GM12878 (cell line): ENCODE measurements at regions not wholly inside any gene's neighbourhood (a gene's known extent, or its start where the extent isn't known, plus 50 kb on each side); places are given as distances from the start of the nearest gene placed in this dataset.

Experiments
- ATAC-seq: fragments of 200-7000 bp; cut with Tn5 transposase; 3 replicates; pipeline ENCODE4 v1.9.1; 2020; ENCODE audit warnings: mild to moderate bottlenecking, moderate library complexity
- BruUV-seq: library from RNA; stranded (reverse); fragments of 400-500 nt; replicated peaks from 2 replicates; lab custom pipeline; 2021; lab: Mats Ljungman, UMichigan
- CTCF ChIA-PET: fragments of 300-600 bp; sonication (Branson Sonifier 250); formaldehyde crosslinking; extraction: SDS; loops from one replicate; lab custom pipeline; 2021; ENCODE audit warnings: inconsistent platforms; lab: Yijun Ruan, JAX
- POLR2A ChIA-PET: fragments of 350-600 bp; formaldehyde crosslinking; extraction: SDS; loops from one replicate; lab custom pipeline; 2021; ENCODE audit warnings: inconsistent platforms; lab: Charles Lee
- RAD21 ChIA-PET: fragments of 300-600 bp; sonication (Branson Sonifier 250); formaldehyde crosslinking; loops from one replicate; lab custom pipeline; 2023; ENCODE audit warnings: antibody characterized with exemption; ENCODE audit not compliant: unreplicated experiment; lab: Charles Lee
- SMC1A ChIA-PET: fragments of 300-600 bp; sonication (Branson Sonifier 250); formaldehyde crosslinking; loops from one replicate; lab custom pipeline; 2023; ENCODE audit not compliant: unreplicated experiment, uncharacterized antibody; lab: Charles Lee
- DNase-seq: peaks from one replicate; pipeline ENCODE4 v3.0.0-alpha.2; 2011; ENCODE audit warnings: low read depth, low spot score
- FAIRE-seq: peaks from 3 replicates; lab custom pipeline; 2011; peaks lifted over from hg19 to GRCh38; lab: Jason Lieb, UNC
- H2AFZ ChIP-seq: 2 replicates; pipeline ENCODE4 v1.6.0; 2011; ENCODE audit warnings: low read depth, low read length, control low read depth; ENCODE audit not compliant: control insufficient read depth
- H3K27ac ChIP-seq: 2 replicates; pipeline ENCODE4 v1.5.1; 2011; ENCODE audit warnings: control low read depth; ENCODE audit not compliant: control insufficient read depth, insufficient read depth
- H3K27me3 ChIP-seq, 2 experiments: replicated peaks in 1 of 2; 2 replicates each; pipeline versions ENCODE4 v1.6.0 to v1.6.1; 2011; ENCODE audit warnings: low read length in 1 of 2; ENCODE audit not compliant: control insufficient read depth in 2 of 2, insufficient read depth in 2 of 2
- H3K36me3 ChIP-seq, 2 experiments: 2 replicates each; pipeline ENCODE4 v1.5.1; 2011; ENCODE audit warnings: low read length in 1 of 2; ENCODE audit not compliant: control insufficient read depth in 2 of 2, insufficient read depth in 2 of 2
- H3K4me1 ChIP-seq: 2 replicates; pipeline ENCODE4 v1.6.1; 2011; ENCODE audit warnings: mild to moderate bottlenecking, low read length, moderate library complexity, mixed read lengths; ENCODE audit not compliant: control insufficient read depth, insufficient read depth
- H3K4me2 ChIP-seq: 2 replicates; pipeline ENCODE4 v1.6.0; 2011; ENCODE audit warnings: control low read depth; ENCODE audit not compliant: control insufficient read depth, insufficient read depth
- H3K4me3 ChIP-seq: fragments of 200-600 bp; sonication (generic); 2 replicates; pipeline ENCODE4 v1.5.1; 2016
- H3K79me2 ChIP-seq: 2 replicates; pipeline ENCODE4 v1.6.0; 2011; ENCODE audit warnings: low read length; ENCODE audit not compliant: control insufficient read depth, insufficient read depth
- H3K9ac ChIP-seq: 2 replicates; pipeline ENCODE4 v1.8.0; 2011; ENCODE audit warnings: low read length, control low read depth, mixed read lengths; ENCODE audit not compliant: control insufficient read depth, insufficient read depth
- H3K9me3 ChIP-seq: replicated peaks from 3 replicates; pipeline ENCODE4 v1.5.1; 2011; ENCODE audit warnings: mild to moderate bottlenecking, low read length; ENCODE audit not compliant: control insufficient read depth, insufficient read depth
- H4K20me1 ChIP-seq: 2 replicates; pipeline ENCODE4 v1.6.0; 2011; ENCODE audit not compliant: control insufficient read depth, insufficient read depth
- HDAC2 ChIP-seq: fragments of 200-600 bp; sonication (generic); IDR thresholded peaks from 2 replicates; pipeline ENCODE4 v1.6.1; 2017
- HDAC6 ChIP-seq: fragments of 200-600 bp; sonication (generic); IDR thresholded peaks from one replicate; pipeline ENCODE4 v1.8.0; 2017; ENCODE audit warnings: antibody characterized with exemption; ENCODE audit not compliant: unreplicated experiment
- NFIC ChIP-seq: IDR thresholded peaks from 2 replicates; pipeline ENCODE4 v1.6.1; 2012; ENCODE audit warnings: low read depth, mild to moderate bottlenecking, inconsistent platforms, low read length, moderate library complexity
- NR2F1 ChIP-seq: fragments of 450-650 bp; conservative IDR thresholded peaks from 2 replicates; pipeline ENCODE4 v1.6.1; 2017; ENCODE audit warnings: mild to moderate bottlenecking
- TCF3 ChIP-seq: IDR thresholded peaks from 2 replicates; pipeline ENCODE4 v1.6.1; 2012; ENCODE audit warnings: low read depth, mild to moderate bottlenecking, low read length, borderline replicate concordance; ENCODE audit not compliant: insufficient read depth
- WGBS: methylation state at CpG from one replicate; pipeline ENCODE4 v1.1.6; 2016; ENCODE audit warnings: low lambda C conversion rate; ENCODE audit not compliant: insufficient replicate concordance, insufficient coverage; ENCODE audit errors: missing lambda C conversion rate; 5-methylcytosine and 5-hydroxymethylcytosine counted together
- in situ Hi-C: fragments of 300-500 bp; cut with MboI; formaldehyde crosslinking; loops from 9 replicates; pipeline ENCODE4 v1.14.3; 2018; ENCODE audit warnings: mixed read lengths
- intact Hi-C: fragments of 100-400 bp; cut with micrococcal nuclease; formaldehyde crosslinking; loops from one replicate; pipeline ENCODE4 v1.14.2; 2022; ENCODE audit not compliant: unreplicated experiment
- TF ChIP-seq, protein P1 (sequence below): fragments of 450-650 bp; IDR thresholded peaks from 2 replicates; pipeline ENCODE4 v1.6.1; 2017; ENCODE audit warnings: mild to moderate bottlenecking, low read depth, inconsistent platforms; ENCODE audit not compliant: poor library complexity, severe bottlenecking
- TF ChIP-seq, protein P2 (sequence below): fragments of 450-650 bp; IDR thresholded peaks from 2 replicates; pipeline ENCODE4 v1.6.1; 2016; ENCODE audit warnings: mild to moderate bottlenecking

DNA sequence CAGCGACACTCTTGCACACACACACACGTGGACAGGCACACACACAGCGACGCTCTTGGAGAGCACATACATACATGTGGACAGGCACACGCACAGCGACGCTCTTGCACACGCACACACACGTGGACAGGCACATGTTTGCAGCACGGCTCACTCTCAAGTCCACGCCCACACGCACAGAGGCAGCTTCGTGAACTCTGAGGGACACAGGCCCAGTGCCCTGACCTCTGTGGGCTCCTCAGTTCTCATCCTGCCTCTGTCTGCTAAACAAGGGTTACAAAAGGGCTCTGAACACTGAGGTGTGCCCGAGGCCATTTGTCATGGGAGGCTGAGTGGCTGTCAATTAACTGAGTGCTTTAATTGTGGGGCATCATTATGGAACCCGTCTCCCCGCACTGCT is 558.8 kb upstream of the ADAMTS16 start:
- no peaks in the 10 kb centered on the region for H3K4me1 ChIP-seq
- ChIA-PET RAD21 (no interaction called here), POLR2A (no interaction called here), CTCF (no interaction called here)
- no peak for DNase-seq
- no peaks in the 10 kb centered on the region for H4K20me1 ChIP-seq
- no peaks in the 10 kb centered on the region for H3K27me3 ChIP-seq
- no peak for FAIRE-seq
- H3K36me3 ChIP-seq = no peaks in the 10 kb centered on the region
- no peaks in the 10 kb centered on the region; the same call in 2 of the 3 replicates for H3K9me3 ChIP-seq
- intact Hi-C loops = no loop called here
- no peak for ATAC-seq
- in situ Hi-C loops = no loop called here
- no peak overlapping the region for H2AFZ ChIP-seq
- no peak overlapping the region for H3K9ac ChIP-seq
- TF ChIP-seq, protein P1, sequence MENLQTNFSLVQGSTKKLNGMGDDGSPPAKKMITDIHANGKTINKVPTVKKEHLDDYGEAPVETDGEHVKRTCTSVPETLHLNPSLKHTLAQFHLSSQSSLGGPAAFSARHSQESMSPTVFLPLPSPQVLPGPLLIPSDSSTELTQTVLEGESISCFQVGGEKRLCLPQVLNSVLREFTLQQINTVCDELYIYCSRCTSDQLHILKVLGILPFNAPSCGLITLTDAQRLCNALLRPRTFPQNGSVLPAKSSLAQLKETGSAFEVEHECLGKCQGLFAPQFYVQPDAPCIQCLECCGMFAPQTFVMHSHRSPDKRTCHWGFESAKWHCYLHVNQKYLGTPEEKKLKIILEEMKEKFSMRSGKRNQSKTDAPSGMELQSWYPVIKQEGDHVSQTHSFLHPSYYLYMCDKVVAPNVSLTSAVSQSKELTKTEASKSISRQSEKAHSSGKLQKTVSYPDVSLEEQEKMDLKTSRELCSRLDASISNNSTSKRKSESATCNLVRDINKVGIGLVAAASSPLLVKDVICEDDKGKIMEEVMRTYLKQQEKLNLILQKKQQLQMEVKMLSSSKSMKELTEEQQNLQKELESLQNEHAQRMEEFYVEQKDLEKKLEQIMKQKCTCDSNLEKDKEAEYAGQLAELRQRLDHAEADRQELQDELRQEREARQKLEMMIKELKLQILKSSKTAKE = no peak
- TF ChIP-seq HDAC6 (no peak), TCF3 (no peak), NFIC (no peak), HDAC2 (no peak), NR2F1 (no peak)
- TF ChIP-seq, protein P2, sequence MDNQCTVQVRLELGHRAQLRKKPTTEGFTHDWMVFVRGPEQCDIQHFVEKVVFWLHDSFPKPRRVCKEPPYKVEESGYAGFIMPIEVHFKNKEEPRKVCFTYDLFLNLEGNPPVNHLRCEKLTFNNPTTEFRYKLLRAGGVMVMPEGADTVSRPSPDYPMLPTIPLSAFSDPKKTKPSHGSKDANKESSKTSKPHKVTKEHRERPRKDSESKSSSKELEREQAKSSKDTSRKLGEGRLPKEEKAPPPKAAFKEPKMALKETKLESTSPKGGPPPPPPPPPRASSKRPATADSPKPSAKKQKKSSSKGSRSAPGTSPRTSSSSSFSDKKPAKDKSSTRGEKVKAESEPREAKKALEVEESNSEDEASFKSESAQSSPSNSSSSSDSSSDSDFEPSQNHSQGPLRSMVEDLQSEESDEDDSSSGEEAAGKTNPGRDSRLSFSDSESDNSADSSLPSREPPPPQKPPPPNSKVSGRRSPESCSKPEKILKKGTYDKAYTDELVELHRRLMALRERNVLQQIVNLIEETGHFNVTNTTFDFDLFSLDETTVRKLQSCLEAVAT = no peak
- TF ChIP-seq, all 136 proteins: peak for 0
- no peak overlapping the region for H3K27ac ChIP-seq
- SMC1A ChIA-PET = no interaction called here
- no peak overlapping the region for H3K4me3 ChIP-seq
- WGBS = 68% methylated on average over 16 of the region's 16 CpGs
- BruUV-seq = no TSS peak
- no peak overlapping the region for H3K4me2 ChIP-seq
- no peaks in the 10 kb centered on the region for H3K79me2 ChIP-seq
